ENCODE measurements at regions not wholly inside any gene's neighbourhood (a gene's known extent, or its start where the extent isn't known, plus 50 kb on each side); places are given as distances from the start of the nearest gene placed in this dataset.

DNA sequence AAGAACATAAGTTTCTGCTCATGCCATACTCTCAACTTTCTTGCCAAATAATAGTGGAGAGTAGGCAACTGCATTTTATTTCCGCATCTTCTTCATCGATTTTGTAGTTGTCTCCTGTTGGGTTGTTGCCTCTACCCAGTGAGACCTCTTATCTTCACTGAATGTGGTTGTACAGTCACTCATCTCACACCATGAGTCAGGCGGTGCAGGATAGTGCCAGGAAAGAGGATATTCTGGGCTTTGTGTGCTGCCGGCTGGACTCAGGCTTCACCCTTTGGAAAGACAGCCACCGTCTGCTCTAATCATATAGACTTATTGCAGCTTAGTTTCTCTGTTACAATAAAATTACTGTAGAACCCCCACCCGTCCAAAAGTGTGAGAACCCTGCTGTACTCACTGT is 154.3 kb upstream of the USP24 start:
- no peak for DNase-seq

DNA sequence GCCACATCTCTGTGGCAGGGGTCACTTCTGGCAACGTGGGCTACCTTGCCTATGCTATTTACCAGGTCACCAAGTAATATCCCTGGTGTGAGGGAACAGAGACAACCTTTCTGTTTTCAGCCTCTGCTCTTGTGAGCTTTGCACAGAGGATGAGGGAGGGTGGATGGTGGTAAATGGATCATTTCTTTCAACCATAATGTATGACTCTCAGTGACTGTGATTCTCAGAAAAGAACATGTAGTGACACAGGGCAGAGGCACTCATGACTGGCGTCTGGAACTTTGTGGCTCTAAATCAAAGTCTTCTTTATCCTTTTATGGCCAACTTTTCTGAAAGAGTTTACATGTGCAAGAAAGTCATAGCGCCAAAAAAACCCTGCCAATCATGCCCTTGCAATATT is 153.5 kb upstream of the USP24 start:
- no peak for DNase-seq

DNA sequence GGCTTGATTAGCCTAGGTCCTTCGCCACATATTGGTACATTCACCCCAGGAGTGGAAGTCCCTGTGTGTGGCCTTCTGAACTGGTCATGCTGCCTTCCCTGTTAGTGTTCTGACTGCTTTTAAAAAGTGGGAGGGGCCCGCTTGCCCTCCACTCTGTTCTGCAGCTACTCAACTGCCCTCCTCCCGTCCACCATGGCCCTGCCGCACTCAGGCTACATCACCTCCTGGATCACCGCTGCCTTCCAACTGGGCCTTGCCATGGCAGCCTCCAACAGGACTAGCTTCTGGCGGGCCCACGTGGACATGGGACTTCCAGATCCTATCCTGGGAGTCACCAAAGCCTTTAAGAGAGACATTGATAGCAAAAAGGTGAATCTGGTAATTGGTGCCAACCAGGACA is 152.1 kb upstream of the USP24 start:
- DNase-seq: no peak

DNA sequence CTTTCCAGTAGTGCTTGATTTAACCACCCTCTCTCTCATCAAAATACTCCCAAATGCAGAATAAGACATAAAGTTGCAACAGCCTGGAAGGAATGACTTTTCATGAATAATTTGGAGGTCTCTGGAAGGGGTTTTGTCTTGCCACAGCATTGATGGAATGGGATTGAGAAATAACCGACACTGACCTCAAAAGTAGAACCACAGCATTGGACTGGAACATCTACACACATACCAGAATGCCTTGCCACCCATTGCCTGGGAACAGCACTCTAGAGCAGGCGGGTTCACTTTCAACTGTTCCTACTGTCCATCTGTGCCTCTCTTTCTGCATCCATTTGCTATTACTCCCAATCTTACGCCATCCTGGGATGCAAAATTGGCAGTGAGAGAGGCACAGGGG is 149.1 kb upstream of the USP24 start:
- no peak for DNase-seq

DNA sequence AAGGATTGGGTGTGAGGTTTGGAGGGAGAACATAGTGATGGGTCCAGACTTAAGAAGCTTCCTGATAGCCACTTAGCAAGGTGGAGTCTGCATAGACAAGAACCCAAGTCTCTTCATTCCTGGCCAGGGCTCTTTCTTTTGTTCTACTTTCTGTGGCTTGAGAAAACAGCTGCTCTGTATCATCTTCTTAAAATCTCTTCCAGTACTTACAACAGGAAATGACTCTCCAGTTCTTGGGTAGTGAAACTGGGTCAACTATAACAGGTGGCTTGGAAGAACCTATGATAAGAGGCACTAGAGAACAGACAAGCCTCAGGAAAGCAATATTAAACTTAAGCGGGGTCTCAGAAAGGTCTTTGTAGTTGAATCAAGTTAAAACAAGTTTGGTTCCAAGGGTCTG is 148.1 kb upstream of the USP24 start:
- DNase-seq: no peak

DNA sequence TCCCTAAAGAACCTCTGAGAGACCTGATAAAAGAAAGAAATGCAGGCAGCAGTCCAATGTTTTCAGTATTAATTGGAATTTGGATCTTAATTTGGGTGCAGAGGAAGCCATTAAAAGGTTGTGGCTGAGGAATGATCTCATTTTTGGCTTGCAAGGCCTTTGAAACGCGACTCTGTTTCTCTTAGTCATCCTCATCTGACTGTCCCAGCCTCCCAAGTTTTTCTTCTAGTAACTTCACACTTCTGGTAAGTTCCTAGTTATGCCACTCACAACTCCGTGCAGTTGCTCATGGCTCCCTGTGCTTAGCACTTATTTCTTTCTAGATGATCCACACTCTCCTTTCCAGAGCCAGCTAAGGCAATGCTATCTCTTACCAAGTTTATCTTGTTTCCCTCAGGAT is 147.4 kb upstream of the USP24 start:
- DNase-seq: no peak

DNA sequence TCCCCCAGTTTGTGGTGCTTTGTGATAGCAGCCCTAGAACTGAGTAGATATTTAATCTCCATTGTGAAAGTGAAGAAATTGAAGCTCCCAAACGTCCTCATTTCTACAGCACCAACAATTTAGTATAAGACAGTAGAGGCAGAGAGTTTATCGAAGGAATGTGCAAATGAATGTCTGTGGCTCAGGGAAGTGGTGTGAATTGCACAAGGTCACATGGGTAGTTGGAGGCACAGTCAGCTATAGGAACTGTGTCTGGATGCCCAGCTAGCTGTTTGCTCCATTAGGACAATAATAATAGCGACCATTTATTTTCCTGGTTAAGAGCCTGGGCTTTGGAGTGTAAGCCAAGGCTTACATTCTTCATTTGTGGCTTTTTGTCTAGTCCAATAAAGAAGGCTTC is 144.4 kb upstream of the USP24 start:
- DNase-seq: no peak

DNA sequence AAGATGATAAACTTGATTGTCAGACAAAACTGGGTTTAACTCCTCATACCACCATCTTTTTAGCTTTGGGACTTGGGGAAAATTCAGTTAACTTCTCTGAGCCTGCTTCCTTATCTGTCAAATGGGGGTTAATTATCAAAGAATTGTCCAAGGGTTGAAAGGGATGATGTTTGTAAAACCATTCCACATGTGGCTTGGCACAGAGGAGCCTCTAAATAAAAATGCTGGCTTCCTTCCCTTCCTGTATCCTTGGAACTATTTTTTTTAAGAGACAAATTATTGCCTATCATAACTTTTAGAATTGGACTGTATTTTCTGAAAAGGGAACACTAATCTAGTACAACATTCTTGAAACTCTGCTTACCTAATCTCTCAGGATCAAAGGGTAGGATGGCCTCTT is 143.4 kb upstream of the USP24 start:
- DNase-seq: no peak

DNA sequence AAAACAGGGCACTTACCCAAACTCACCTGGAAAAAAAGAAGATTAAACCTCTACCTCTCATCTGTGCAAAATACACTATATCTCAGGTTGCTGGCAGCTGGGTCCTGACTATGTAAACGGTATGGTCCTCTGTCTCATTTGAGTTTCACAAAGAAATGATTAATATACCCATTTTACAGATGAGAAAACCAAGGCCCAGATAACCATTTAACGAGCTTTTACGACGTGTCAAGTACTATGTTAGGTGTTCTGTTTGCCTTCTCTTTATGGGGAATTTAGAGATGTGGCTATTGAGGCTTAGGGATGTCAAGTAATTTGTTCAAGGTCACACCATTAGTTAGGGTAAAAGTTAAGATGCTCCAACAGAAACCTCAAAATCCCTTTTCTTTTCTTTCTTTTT is 140.4 kb upstream of the USP24 start:
- no peak for DNase-seq

DNA sequence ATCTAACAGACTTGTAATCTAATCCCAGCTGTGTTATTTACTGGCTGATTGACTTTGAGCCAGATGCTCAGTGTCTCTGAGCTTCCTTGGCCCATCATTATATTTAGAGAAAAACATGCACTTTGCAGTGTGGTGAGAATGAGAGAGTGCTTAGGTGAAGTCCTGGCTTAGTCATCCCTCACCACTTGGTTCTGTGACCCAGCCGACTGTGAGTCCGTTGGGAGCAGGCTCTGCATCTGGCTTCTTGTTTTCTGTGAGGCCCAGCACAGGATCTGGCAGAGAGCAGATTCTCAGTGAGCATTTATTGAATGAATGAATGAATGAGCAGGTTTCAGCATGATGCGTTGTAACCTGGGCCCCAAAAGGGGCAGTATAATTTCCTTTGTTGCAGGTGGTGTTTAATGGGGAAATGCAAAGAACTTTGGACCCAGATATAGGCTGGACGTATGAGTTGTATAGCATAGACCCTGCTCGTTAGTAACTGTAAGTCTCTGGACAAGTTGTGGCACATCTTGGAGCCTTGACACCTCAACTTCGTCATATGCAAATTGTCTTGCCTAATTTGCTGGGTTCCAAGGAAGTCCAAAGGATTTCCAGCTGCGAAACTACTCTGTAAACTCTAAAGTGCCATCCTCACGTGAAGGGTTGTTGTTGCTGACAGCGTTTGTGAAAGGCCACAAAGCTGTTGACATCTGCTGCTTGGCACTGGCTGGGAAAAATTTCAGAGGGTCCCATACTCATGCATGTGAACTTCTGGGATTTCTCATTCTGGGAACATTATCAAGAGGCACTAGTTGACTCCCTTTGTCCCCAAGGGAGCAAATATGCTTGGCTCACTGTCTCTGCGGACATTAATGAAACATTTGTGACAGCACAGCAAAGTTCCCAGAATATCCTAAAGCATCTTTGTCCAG is 138.8 kb upstream of the USP24 start:
- no peak for DNase-seq

DNA sequence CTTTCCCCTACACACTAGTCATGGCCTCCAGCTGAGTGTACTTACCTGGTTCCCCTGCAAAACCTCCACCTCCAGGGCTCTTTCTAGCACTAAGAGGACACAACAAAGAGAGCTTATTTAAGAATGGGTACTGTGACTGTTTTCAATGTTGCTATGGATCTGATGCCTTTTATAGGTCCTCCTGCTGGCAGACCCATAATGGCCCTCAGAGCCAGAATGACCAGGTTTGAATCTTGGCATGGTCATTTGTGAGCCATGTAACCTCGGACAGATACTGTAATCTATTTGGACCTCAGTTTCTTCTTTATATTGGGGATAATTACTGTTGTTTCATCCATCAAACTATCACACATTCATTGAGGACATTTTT is 137.6 kb upstream of the USP24 start:
- DNase-seq: no peak

DNA sequence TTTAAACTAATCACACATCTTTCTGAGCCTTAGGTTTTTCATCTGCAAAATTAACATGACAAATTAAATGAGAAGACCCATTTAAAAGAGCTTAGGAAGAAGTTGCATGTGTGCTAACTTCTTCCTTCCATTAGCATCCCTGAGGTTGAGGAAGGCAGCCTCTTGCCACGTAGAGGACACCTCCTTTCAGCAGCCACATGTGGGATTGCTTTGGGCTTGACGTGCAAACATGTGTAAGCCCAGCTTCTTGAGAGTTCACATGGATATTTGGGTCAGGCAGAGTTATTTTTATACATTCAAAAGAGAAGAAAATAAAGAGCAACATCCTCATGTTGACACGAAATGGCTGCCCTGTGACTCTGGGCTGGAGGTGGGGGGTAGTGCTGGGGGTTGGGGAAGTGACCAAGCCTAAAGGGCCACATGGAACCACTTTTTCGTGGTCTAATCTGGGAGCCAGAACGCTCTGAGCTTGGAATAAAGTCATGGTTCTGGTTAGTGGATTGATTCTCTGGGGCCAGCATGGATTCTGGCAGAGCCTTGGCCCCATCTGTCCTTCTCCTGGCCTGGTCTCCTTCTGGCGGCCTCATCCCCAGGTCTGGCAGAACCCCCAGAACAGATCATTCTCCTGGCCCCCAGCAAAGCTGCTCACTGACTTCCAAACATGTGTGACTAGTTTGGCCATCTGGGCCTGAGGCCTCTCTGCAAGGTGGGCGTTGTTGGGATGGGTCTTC is 137.1 kb upstream of the USP24 start:
- no peak for DNase-seq

DNA sequence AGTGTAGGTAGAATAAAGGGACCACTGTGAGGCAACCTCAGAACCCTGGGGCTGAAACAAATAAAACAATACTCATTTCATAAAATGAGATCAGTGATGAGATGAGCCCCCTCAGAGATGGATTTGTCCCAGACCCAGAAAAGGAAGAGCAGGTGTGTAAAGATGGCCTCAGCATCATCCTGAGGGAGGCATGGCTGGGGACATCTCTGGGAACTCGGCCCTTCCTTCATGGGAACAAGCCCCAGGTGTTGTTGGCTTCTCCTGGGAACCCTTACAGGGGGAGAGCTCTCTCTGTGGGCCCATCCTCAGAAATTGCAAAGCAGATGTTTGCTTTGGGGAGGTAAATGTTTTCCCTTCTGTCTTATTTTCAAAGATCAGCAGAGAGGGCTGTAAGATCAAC is 133.2 kb upstream of the USP24 start:
- DNase-seq: no peak

DNA sequence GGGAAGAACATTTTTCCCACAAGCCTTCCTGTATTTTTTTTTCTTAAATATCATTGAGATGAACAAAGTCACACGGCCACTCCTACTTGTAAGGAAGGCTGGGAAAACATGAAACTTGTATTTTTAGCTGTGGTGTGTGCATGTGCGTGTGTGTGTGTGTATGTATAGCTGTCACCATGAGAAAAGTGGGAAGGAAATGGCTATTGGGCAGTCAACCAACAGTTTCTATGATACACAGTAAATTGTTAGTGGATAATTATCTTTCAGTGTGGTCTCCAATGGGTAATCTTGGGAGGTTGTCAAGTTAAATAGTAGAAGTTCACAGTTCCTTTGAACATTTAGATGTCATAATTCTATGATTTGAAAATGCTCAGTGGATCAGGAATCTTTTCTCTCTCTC is 132.7 kb upstream of the USP24 start:
- no peak for DNase-seq

DNA sequence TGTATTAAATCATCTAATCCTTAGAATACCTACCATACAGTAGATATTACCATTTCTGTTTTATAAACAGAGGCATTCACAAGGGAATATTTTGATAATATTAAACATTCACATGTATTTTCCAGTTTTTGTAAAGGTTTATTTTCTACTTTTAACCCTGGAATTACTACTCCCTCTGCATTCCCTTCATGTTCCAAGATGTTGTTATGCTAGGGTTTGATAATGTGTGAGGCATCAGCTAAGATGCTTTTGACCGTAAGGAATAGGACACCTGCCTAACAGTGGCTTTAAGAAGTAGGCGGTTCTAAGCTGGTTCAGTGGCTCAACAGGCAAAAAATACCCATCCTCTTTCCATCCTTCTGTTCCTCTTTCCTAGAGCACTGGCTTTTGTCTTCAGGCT is 131.9 kb upstream of the USP24 start:
- no peak for DNase-seq

DNA sequence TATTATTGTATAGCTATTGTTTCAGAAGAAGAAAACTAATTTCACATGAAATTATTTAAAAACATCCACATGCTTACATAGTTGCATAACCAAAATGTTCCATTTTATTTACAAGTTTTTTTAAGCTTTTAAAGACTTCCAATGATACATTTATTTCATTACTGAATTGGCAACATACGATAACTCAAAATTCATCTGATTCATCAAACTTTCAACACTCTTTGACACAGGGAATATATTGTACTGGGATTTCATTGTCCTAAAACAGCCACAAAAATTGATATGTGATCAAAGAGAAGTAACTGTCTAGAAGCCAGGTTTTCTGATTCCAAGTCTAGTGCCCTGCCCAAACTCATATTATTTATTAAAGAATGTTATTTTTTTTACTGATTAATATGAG is 131.4 kb upstream of the USP24 start:
- DNase-seq: no peak

DNA sequence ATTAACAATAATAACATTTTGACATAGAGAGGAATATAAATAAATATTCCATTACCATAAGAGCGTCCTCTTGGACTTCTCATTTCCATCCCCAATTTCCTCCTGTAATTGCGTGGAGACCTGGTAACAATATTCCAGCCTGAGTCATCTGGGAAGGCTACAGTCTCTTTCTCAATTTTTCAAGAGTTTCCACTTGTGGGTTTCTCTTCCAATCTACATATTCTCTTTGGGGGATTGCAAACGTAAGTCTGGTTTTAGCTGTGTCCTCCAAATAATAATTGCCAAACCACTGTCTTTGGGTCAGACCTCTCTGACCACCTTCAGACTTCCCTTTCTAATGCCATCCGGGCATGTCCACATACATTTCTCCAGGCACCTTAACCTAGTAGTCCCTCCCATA is 124.5 kb upstream of the USP24 start:
- no peak for DNase-seq

DNA sequence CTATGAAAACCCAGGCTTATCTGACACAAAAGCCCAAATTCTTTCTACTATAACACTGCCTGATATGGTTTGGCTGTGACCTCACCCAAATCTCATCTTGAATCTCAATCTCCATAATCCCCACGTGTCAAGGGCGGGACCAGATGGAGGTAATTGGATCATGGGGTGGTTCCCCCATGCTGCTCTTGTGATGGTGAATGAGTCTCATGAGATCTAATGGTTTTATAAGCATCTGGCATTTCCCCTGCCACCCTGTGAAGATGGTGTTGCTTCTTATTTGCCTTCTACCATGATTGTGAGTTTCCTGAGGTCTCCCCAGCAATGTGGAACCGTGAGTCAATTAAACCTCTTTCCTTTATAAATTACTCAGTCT is 123.3 kb upstream of the USP24 start:
- DNase-seq: no peak

DNA sequence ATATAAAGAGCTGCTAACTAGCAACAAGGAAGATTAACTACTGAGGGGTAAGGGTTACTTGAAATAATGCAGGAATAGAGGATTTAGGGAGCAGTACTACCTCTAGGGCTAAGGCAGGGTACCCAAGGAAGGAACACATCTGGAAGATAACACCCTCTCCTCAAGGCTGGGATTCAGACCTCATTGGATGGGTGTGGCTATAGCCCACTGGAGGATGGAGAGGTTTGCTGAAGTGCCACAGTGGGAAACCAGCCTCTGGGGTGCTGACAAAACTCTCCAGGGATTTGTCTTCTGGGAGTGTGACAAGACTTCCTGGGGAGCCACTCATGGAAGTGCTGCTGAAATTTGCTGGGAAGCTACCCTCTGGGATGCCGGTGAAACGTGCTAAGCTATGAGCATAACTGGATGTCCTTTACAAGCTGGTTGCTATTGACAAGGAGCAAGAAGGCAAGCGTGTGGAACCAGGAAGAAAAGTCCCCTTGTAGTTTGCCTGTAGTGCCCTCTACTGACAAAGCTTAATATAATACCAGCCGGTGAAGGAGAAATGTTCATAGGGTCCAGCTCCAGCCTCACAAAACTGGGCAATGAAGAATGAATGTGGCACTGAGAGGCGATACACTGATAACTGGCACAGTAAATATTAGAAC is 122.8 kb upstream of the USP24 start:
- DNase-seq: no peak

DNA sequence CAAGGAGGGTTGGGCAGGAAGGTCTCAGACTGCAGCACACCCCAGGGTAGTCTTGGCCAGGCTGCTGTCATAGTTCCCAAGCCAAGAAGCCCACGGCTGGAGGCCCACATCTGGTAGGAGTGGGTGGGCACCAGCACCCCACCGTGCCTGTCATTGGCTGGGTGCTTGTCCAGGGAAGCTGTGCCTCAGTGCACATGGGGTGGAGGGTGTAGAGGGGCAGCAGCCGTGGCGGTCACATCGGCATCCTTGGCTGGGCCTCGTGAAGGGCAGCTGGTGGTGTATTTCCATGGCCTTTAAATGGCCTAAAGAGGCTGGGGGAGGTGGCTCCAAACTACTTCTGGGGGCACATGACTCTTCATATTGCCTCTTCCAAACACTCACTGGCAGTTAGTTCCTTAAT is 119.6 kb upstream of the USP24 start:
- no peak for DNase-seq

DNA sequence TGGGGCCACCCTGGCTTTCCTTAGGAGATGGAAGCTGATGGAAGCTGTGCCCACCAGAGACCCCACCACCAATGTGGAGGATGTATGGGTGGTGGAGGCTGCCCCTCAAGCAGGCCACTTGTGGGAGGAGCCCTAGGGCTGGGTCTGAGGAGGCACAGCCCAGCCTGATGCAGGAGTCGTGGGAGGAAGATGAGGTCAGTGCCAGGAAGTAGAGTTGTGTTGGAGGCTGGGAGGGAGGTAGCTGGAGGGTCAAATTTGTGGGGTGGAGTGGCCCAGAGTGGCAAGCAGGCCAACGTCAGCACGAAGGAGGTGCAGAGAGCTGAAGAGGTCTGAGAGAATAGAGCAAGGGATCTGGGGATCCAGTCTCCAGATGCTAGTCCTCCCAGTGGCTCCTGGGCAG is 119.0 kb upstream of the USP24 start:
- no peak for DNase-seq

DNA sequence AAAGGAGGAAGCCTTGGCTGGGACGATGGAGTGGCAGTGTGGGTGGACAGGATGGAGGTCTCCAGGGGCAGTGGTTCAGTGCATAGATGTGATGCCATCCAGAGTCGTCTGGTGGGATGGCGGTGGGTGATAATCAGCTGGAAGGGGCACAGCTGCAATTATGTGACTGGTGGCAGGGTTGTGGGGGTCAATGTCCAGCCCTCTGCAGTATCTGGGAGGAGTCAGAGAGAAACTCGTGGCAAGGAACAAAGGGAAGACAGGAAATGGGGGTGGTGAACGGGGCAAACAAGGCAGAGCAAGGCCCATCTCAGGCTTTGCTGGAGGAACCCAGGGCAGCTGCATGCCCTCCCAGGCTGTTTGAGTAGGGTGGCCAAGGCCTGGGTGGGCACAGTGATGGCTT is 118.3 kb upstream of the USP24 start:
- DNase-seq: no peak

DNA sequence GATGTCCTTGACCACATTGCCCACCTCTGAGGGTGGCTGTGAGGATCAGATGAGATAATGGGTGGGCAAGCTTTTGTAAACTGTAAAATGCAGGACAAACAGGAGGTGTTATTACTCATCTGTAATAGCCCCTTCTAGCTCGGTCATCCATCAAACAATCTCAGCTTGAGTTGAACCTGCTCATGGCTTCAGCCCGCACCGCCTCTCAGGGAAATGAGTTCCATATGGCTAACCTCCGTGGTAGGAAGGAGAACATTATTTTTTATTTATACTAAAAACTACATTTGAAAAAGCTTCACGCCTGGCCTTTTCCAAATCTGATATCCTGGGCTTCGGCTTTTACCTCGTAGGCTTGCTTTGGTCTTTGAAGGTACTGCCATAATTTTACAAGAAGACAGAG is 116.2 kb upstream of the USP24 start:
- DNase-seq: no peak

DNA sequence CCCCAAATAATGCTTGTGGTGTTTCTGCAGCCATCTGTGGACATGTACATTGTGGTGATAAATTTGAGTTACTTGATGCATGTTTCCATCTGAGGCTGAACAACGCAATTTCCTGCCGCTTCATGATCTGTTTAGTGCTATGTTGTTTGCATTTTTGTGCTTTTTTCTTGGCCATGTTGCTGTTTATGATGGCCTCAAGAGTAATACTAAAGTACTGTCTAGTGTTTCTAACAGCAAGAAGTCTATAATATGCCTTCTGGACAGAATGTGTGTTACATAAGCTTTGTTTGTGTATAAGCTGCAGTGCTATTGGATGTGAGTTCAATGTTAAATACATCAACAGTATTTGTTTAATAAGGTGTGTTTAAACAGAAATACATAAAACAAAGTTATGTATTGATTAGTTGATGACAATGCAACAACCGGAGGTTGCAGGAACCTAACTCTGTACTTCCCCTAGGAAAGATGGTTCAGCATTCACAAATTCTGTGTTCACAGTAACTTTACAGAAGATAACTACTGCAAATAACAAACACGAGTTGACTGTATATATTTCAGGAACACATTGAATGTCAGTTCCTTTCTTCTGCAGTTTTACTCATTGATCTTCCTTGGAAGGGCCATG is 114.8 kb upstream of the USP24 start:
- no peak for DNase-seq
